Adrenal gland (tissue), 5 donors: ENCODE measurements at regions not wholly inside any gene's neighbourhood (a gene's known extent, or its start where the extent isn't known, plus 50 kb on each side); places are given as distances from the start of the nearest gene placed in this dataset.

Source experiments
- CTCF ChIP-seq, 6 experiments: fragments of 450-650 bp in 4 of 6; fragments of 200-600 bp in 2 of 6; sonication (generic) in 1 of 6; IDR thresholded peaks; 1 replicate in 5 of 6; 2 replicates in 1 of 6; pipeline versions ENCODE4 v1.5.1 to v1.8.0; 2016 to 2021; ENCODE audit warnings: antibody characterized with exemption in 6 of 6, mild to moderate bottlenecking in 2 of 6, moderate library complexity in 1 of 6
- POLR2A ChIP-seq, 2 donors: fragments of 450-650 bp; IDR thresholded peaks; one replicate each; pipeline ENCODE4 v1.6.1; 2017; ENCODE audit warnings: antibody characterized with exemption in 2 of 2, mild to moderate bottlenecking in 2 of 2, moderate library complexity in 1 of 2
- donor health status: DM: no; HTN: no; CAD: no.

GRCh38 chr3:72244396-72244795 is 459.4 kb upstream of the PROK2 start:
- no peak for TF ChIP-seq CTCF (IDR thresholded peaks at IDR 0.05)
- no peak for TF ChIP-seq POLR2A (IDR thresholded peaks at IDR 0.05)
